ENCODE measurements at regions not wholly inside any gene's neighbourhood (a gene's known extent, or its start where the extent isn't known, plus 50 kb on each side); places are given as distances from the start of the nearest gene placed in this dataset.

DNA sequence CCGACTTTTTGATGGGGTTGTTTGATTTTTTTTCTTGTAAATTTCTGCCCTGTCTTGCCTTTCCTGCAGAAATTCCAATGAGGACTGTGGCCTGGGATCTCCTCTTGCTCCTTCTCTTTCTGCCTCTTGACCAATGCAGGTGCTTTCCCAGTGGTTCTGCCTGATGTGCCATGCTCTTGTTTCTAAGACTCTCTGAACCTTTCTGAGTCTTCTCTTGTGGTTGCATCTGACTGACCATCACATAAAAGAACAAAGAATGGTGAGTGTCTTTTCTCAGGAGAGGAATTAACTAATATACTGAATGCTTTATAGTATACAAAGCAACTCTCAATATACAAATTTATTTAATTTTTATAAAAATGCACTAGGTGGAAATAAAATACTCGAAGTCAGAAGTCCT lies 424.6 kb downstream of the TRIB2 start:
- Mint-ChIP-seq H3K4me3 (no peak overlapping the region), H3K27me3 (no peaks in the 10 kb centered on the region), H3K9me3 (ENCODE audit: insufficient read depth) (peaks cover 2% of the 10 kb centered on the region), H3K27ac (no peak overlapping the region), H3K4me1 (no peaks in the 10 kb centered on the region)
- H2AFZ ChIP-seq (ENCODE audit: insufficient read depth, low read depth, low read length, poor library complexity, severe bottlenecking) = no peak overlapping the region
- no peak overlapping the region for H3K4me2 ChIP-seq (replicated peaks; ENCODE audit: low read depth, low read length, poor library complexity, severe bottlenecking)
- ATAC-seq (ENCODE audit: low read depth) = no peak
- 100% methylated on average over 1 of the region's 2 CpGs for WGBS (ENCODE audit: insufficient coverage)
- no peaks in the 10 kb centered on the region for H4K20me1 ChIP-seq (ENCODE audit: control insufficient read depth, insufficient read depth, low read length, poor library complexity, severe bottlenecking)
- peaks cover 0 to 3% (median 0%) of the 10 kb centered on the region in 4 experiments for H3K27me3 ChIP-seq (replicated peaks in 1 of 4; ENCODE audit: control extremely low read depth in 1 of 4, control insufficient read depth in 3 of 4, insufficient read depth in 4 of 4, low read length in 3 of 4)
- no peak for DNase-seq
- intact Hi-C loops (cut with micrococcal nuclease) = no loop called here
- no peaks in the 10 kb centered on the region for H3K9me3 ChIP-seq (ENCODE audit: control extremely low read depth in 1 of 3, control insufficient read depth in 2 of 3, insufficient read depth in 1 of 3, low read length in 2 of 3)
- H3K36me3 ChIP-seq (replicated peaks in 1 of 2; ENCODE audit: control extremely low read depth in 1 of 2, control insufficient read depth in 1 of 2, extremely low read depth in 1 of 2, insufficient read depth in 2 of 2, low read length in 1 of 2) = no peaks in the 10 kb centered on the region
- POLR2A ChIA-PET = no interaction called here
- H3K4me3 ChIP-seq (ENCODE audit: control extremely low read depth in 1 of 5, extremely low read depth in 1 of 5, insufficient read depth in 1 of 5, low read depth in 2 of 5, low read length in 4 of 5) = no peak overlapping the region
- H3K9ac ChIP-seq (ENCODE audit: low read length) = no peak overlapping the region
- CTCF ChIA-PET = no interaction called here
- no peaks in the 10 kb centered on the region for H3K79me2 ChIP-seq (ENCODE audit: control insufficient read depth, insufficient read depth, low read length)
- TF ChIP-seq EZH2 (IDR thresholded peaks at IDR 0.05; ENCODE audit: borderline replicate concordance, insufficient read depth, low read depth, low read length, poor library complexity, severe bottlenecking) = no peak
- TF ChIP-seq, protein P1, sequence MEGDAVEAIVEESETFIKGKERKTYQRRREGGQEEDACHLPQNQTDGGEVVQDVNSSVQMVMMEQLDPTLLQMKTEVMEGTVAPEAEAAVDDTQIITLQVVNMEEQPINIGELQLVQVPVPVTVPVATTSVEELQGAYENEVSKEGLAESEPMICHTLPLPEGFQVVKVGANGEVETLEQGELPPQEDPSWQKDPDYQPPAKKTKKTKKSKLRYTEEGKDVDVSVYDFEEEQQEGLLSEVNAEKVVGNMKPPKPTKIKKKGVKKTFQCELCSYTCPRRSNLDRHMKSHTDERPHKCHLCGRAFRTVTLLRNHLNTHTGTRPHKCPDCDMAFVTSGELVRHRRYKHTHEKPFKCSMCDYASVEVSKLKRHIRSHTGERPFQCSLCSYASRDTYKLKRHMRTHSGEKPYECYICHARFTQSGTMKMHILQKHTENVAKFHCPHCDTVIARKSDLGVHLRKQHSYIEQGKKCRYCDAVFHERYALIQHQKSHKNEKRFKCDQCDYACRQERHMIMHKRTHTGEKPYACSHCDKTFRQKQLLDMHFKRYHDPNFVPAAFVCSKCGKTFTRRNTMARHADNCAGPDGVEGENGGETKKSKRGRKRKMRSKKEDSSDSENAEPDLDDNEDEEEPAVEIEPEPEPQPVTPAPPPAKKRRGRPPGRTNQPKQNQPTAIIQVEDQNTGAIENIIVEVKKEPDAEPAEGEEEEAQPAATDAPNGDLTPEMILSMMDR (IDR thresholded peaks at IDR 0.05) = no peak
- no peaks in the 10 kb centered on the region for H3K4me1 ChIP-seq (ENCODE audit: control insufficient read depth in 2 of 2, insufficient read depth in 2 of 2, low read length in 2 of 2)
- H3K27ac ChIP-seq (ENCODE audit: low read length in 2 of 2) = no peak overlapping the region

DNA sequence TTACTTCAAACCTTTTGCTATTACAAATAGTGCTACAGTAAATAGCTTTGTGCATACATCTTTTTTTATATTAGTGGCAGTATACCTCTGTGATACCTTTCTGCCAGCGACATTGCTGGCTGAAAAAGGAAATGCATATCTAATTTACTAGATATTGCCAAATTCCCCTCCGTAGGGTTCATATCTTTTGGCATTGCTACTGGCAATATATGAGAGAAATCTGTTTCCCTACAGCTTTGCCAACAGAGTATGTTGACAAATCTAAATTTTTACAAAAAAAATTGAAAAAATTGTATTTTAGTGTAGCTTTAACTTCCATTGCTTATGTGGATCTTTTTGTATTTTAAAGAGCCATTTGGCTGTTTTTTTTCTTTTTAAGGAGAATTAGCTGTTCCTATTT lies 426.7 kb downstream of the TRIB2 start:
- Histone ChIP-seq H3K79me2 (ENCODE audit: control insufficient read depth, insufficient read depth, low read length) (no peaks in the 10 kb centered on the region), H3K9ac (ENCODE audit: low read length) (no peak overlapping the region), H3K4me1 (ENCODE audit: control insufficient read depth in 2 of 2, insufficient read depth in 2 of 2, low read length in 2 of 2) (no peaks in the 10 kb centered on the region), H3K27me3 (replicated peaks in 1 of 4; ENCODE audit: control extremely low read depth in 1 of 4, control insufficient read depth in 3 of 4, insufficient read depth in 4 of 4, low read length in 3 of 4) (peaks cover 0 to 3% (median 0%) of the 10 kb centered on the region in 4 experiments), H3K27ac (ENCODE audit: low read length in 2 of 2) (no peak overlapping the region), H4K20me1 (ENCODE audit: control insufficient read depth, insufficient read depth, low read length, poor library complexity, severe bottlenecking) (no peaks in the 10 kb centered on the region), H3K4me2 (replicated peaks; ENCODE audit: low read depth, low read length, poor library complexity, severe bottlenecking) (no peak overlapping the region), H3K9me3 (ENCODE audit: control extremely low read depth in 1 of 3, control insufficient read depth in 2 of 3, insufficient read depth in 1 of 3, low read length in 2 of 3) (no peaks in the 10 kb centered on the region), H2AFZ (ENCODE audit: insufficient read depth, low read depth, low read length, poor library complexity, severe bottlenecking) (no peak overlapping the region), H3K36me3 (replicated peaks in 1 of 2; ENCODE audit: control extremely low read depth in 1 of 2, control insufficient read depth in 1 of 2, extremely low read depth in 1 of 2, insufficient read depth in 2 of 2, low read length in 1 of 2) (no peaks in the 10 kb centered on the region), H3K4me3 (ENCODE audit: control extremely low read depth in 1 of 5, extremely low read depth in 1 of 5, insufficient read depth in 1 of 5, low read depth in 2 of 5, low read length in 4 of 5) (no peak overlapping the region)
- ATAC-seq (ENCODE audit: low read depth) (no peak), DNase-seq (no peak)
- Mint-ChIP-seq H3K27me3 (no peaks in the 10 kb centered on the region), H3K27ac (no peak overlapping the region), H3K4me3 (no peak overlapping the region), H3K9me3 (ENCODE audit: insufficient read depth) (peaks cover 2% of the 10 kb centered on the region), H3K4me1 (no peaks in the 10 kb centered on the region)
- ChIA-PET CTCF (no interaction called here), POLR2A (no interaction called here)
- TF ChIP-seq EZH2 (IDR thresholded peaks at IDR 0.05; ENCODE audit: borderline replicate concordance, insufficient read depth, low read depth, low read length, poor library complexity, severe bottlenecking) = no peak
- TF ChIP-seq, protein P1 (IDR thresholded peaks at IDR 0.05) = no peak
- intact Hi-C loops (cut with micrococcal nuclease) = no loop called here
- no CpG with 5 or more reads among the region's 2 CpGs for WGBS (ENCODE audit: insufficient coverage)

All from B cell (primary cell).